ENCODE measurements at regions not wholly inside any gene's neighbourhood (a gene's known extent, or its start where the extent isn't known, plus 50 kb on each side); places are given as distances from the start of the nearest gene placed in this dataset.

DNA sequence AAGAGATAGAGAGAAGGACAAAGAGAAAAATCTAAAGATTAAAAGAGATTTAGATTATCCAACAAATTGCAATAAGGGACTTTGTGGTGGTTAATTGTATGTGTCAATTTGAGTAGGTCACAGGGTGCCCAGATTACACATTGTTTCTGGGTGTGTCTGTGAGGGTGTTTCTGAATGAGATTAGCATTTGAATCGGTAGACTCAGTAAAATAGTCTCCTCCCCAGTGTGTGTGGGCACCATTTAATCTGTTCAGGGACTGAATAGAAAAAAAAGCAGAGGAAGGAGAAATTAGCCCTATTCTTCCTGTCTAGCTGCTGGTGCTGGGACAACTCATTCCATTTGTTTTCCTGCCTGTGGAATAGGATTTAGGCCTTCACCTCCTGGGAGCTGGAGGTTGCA lies 339.8 kb upstream of the EPHA4 start:
- TF ChIP-seq, protein P1, sequence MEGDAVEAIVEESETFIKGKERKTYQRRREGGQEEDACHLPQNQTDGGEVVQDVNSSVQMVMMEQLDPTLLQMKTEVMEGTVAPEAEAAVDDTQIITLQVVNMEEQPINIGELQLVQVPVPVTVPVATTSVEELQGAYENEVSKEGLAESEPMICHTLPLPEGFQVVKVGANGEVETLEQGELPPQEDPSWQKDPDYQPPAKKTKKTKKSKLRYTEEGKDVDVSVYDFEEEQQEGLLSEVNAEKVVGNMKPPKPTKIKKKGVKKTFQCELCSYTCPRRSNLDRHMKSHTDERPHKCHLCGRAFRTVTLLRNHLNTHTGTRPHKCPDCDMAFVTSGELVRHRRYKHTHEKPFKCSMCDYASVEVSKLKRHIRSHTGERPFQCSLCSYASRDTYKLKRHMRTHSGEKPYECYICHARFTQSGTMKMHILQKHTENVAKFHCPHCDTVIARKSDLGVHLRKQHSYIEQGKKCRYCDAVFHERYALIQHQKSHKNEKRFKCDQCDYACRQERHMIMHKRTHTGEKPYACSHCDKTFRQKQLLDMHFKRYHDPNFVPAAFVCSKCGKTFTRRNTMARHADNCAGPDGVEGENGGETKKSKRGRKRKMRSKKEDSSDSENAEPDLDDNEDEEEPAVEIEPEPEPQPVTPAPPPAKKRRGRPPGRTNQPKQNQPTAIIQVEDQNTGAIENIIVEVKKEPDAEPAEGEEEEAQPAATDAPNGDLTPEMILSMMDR (IDR thresholded peaks at IDR 0.05) = no peak
- TF ChIP-seq POLR2A (IDR thresholded peaks at IDR 0.05) = no peak
